Stimulated activated CD8-positive, alpha-beta memory T cell treated with anti-CD3 and anti-CD28 coated beads, Interleukin-4, amount 100 ng/mL, for 4 hours (primary cell): ENCODE measurements at regions not wholly inside any gene's neighbourhood (a gene's known extent, or its start where the extent isn't known, plus 50 kb on each side); places are given as distances from the start of the nearest gene placed in this dataset.
"Not testable (repeated sequence)": the region's sequence is repeated elsewhere in the genome, so short reads cannot be mapped to it uniquely, and the experiment has no call there.

Experiments used
- DNase-seq, 2 donors: peaks; one replicate each; pipeline ENCODE4 v3.0.0-alpha.2; 2020; ENCODE audit warnings: low read depth in 2 of 2, low spot score in 1 of 2

- DNase-seq, result no peak
Measured at GRCh38 chr6:20340068-20340848, 61.4 kb upstream of the E2F3 start.

GRCh38 chr6:20341096-20341495 is 60.6 kb upstream of the E2F3 start:
- DNase-seq, result no peak

GRCh38 chr6:20341564-20341963 is 60.1 kb upstream of the E2F3 start:
- no peak for DNase-seq

- not testable (repeated sequence) for DNase-seq
Measured at GRCh38 chr6:20346948-20347347, 54.7 kb upstream of the E2F3 start.

GRCh38 chr6:20348041-20348440 is 53.6 kb upstream of the E2F3 start:
- DNase-seq, result no peak

GRCh38 chr6:20349225-20349624 is 52.5 kb upstream of the E2F3 start:
- DNase-seq, result no peak

- no peak for DNase-seq
Measured at GRCh38 chr6:20350215-20350614, 51.5 kb upstream of the E2F3 start.

- DNase-seq, result no peak
Measured at GRCh38 chr6:20351534-20351933, 50.1 kb upstream of the E2F3 start.
